Stimulated activated CD4-positive, alpha-beta T cell treated with anti-CD3 and anti-CD28 coated beads, Interleukin-1b, Interleukin-23, amount 100 ng/mL, for 4 hours (primary cell): ENCODE measurements at regions not wholly inside any gene's neighbourhood (a gene's known extent, or its start where the extent isn't known, plus 50 kb on each side); places are given as distances from the start of the nearest gene placed in this dataset.
"Not testable (repeated sequence)": the region's sequence is repeated elsewhere in the genome, so short reads cannot be mapped to it uniquely, and the experiment has no call there.

Experiments
- DNase-seq, 2 donors: peaks; one replicate each; pipeline ENCODE4 v3.0.0-alpha.2; 2020; ENCODE audit warnings: low read depth in 2 of 2

DNA sequence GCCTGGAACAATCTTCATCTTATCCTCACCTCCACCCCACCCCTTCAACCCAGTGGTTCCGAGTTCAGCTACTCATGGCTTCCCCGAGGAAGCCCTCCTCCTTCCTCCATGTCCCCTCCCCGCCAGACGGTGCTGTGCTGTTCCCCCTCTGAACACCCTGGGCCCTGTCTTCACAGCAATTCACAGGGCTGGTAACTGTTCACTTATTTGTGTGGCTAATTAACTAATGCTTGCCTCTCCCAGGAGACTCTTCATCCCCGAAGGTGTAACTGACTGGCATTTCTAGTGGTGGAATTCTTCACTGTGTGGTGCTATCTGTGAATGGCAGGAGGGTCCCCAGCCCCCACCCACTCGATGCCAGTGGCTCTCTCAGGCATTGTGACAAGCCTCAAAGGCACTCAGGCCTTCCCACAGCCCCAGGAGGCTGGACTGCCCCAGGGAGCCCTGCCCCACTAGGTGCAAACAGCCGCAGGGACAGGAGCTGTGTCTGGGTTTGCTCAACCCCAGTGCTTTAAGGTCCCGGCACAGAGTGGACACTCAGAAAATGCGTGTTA, 133.7 kb upstream of the ID2 start:
- DNase-seq: no peak

DNA sequence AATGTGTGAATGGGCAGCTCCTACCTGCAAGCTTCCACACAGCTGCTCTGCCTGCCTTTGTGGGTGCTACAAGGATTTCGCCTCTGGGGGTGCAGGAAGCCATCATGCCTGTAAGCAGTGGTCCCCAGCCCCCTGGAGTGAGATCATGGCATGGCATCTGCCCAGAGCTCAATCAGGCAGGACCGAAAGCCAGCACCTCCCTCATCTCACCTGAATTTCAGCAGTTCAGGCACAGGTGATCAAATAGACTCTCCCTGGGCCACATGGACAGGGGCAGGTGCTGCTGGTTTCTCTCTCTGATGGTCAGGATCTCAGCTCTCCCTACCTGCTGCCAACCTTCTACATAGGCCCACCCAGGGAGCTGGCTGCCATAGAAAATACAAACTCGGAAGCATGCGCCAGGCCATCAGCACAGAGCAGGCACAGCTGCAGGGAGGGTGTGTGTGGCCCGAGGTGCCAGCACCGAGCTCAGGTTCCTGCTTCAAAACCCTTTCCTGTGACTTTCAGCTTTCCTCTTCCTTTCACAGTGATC, 133.2 kb upstream of the ID2 start:
- DNase-seq: no peak

DNA sequence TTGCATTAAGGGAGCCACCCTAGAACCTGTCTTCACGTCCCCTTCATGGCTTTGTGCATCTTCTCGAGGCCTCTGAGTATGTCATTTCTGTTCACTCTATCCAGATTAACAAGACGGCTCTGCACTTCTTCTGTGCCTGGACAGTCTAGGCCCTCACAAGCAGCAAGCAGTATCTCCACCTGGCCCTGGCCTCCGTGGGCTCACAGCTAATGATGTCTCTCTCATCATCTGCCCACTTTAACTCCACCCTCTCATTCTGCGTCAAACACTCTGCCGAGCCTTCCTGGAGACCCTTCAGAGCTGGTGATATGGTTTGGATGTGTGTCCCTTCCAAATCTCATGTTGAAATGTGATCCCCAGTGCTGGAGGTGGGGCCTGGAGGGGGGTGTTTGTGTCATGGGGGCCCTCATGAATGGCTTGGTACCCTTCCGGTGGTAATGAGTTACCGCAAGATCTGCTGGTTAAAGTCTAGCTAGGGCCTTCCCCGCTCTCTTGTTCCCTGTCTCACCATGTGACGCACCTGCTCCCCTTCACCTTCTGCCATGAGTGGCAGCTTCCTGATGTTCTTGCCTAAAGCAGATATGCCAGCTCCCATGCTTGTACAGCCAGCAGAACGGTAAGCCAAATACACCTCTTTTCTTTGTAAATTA, 132.5 kb upstream of the ID2 start:
- DNase-seq: no peak

DNA sequence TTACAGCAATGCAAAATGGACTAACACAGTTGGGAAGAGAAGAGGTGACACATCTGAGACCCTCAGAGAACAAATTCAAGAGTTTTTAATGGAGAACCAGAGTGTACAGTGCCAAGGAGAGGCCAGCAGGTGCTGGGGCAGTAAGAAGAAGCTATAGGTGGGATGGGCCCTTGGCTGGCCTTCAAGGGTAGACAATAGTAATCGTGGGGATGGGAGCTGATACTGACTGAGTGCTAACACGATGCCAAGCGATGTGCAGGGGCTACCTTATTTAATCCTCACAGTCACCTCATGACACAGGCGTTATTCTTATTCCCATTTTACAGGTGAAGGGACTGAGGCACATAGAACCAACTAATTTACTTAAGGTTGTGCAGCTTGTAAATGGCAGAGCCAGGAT, 131.9 kb upstream of the ID2 start:
- no peak for DNase-seq

DNA sequence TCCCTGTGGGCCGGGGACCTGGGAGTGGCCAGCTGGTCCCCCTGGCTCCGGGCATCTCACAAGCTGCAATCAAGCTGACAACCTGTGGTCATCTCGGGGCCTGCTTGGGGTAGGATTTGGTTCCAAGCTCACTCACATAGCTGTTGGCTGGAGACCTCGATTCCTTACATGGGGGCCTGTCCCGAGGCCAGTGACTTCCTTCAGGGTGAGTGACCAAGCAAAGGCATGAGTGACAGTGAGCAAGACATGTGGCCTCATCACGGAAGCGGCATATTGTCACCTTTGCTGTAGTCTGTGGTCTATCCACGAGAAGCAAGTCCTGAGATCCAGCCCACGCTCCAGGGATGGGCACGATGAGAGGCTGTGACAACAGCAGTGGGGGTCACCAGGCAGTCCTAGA, 131.4 kb upstream of the ID2 start:
- no peak for DNase-seq

DNA sequence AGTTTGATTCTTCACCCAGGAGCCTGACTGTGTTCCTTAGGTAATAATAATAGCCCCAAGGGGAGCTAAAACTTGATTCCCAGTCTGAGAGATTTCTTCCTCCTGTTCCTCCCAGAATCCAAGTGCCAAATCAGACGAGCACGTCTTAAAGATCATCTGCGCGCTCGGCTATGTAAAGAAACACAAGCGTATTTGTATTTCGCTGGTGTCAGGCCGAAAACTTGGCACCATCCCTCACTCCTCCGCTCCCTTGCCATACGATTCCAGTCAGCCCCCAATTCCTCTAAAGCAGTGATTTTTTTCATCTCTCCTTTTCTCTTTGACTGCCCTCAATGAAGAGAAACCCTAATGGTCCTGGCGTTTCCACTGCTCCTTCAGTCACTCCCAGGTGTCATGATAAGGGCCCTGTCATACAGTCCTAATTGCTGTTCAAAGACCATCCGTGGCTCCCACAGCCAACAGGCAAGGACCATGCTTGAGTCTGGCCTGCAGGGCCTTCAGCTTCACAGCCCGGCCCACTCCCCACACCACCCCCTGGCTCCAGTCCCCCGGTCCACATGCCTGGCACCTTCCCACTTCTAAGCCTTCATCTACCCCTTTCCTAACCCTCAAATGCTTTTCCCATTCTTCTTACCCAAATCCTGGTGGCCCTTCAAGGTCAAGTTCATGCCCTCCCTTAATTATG, 130.8 kb upstream of the ID2 start:
- DNase-seq: no peak

DNA sequence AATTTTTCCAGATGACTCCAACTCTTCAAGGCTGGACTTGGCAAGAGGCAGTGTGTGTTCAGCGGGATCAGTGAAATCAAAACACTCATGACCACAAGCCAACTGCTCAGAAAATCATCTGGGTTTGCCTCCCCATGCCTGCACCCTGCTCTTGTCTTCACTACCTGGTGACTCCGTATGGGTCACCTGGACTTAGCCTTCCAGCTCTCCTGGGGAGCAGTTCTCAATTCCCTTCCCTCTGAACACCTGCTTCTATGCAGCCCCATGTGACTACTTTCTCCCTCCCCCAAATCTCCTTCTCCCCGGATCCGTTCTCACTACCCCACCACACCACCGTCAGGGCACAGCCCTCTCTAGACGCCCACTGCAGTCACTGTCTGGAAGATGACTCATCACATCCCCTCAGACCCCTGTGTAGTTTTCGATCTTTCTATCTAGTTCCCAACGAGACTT, 130.2 kb upstream of the ID2 start:
- DNase-seq: no peak

DNA sequence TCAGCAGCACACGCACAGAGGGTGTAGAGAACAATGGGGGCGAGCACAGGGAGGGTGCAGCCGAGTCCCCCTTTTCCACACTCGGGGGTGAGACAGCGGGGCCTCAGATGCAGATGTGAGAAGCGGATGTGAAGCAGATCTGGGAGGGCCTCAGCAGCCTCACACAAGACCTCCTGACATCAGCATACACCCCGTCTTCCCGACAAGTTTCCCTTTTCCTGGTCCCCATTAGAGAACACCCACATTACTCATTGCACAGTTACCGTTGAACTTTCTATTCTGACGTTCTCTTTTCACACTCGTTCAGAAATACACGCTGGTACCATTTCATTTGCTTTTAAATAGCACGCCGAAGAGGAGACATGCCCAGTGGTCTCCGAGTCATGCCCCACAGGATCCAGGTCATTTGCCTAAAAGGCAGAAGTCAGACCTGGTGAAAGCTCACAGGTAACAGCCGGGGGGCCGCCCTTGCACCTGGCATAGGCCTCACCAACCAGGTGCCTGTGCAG, 129.5 kb upstream of the ID2 start:
- DNase-seq: no peak

DNA sequence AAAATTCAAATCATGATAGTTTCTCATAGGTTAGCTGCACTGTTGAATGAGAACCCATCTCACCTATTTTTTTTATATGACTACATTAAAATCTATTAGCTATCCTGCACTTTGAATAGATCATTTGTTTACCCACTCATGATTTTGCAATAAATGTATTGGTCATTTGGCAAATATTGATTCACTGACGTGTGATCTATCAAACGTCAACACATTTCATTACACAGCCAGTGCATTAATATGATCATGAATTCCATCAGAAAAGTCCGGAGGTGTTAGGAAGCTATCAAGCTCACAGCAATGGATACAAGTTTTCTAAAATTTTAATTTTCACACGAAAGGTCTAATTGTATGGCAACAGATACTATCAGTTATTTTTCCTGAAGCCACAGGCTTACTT, 128.2 kb upstream of the ID2 start:
- no peak for DNase-seq

DNA sequence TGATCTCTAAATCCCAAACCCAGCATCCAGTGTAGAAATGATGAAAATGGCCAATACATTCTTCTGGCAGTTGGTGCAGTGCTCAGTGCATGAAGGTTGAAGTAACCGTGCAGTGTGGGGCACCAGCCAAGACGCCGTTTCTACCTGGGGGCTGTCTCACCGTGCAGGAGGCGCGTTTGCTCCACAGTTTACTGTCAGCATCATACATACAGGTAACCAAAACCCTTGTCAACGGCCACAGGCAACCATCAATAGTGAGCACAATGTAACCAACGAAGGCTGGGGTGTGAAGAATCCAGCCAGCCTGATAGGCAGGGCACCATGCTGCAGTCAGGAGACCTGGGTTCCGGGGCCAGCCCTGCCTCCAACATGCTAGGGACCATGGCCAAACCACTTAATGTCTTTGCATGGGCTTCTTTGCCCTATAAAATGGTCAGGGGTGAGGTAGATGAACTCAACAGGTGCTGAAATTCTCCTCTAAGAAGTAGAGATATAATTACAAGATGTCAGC, 127.5 kb upstream of the ID2 start:
- no peak for DNase-seq

DNA sequence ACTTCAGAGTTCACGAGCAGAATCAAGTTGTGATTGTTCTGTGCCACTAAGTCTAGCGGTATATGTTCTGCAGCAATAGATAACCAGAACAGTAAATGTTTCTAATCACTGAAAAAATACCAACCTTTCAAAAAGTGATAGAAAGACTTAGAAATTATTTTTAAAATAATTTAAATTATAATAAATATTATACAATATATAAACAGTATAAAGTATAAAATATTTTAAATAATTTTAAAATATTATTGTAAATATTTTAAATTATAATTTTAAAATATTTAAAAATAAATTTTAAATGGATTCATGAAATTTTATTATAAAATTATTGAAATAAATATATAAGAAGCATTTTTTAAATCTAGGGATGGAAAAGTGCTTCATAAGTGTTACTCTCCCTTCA, 126.3 kb upstream of the ID2 start:
- no peak for DNase-seq

DNA sequence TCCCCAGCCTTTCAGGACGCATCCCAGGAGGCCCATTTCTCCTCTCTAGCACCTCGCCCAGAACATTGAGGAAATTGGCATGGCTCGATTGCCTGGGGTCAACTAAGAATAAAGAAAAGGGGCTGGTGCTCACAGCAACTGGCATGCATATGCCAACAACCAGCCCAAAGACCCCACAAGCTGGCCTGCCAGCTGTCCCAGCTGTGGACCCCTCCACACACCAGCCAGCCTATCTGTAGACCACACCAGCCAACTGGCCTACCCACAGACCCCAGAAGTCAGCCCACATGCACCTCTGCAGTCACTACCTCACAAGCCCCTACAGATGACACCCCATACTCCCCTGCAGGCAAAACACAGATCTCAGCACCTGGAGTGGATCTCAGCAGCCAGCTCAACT, 123.8 kb upstream of the ID2 start:
- no peak for DNase-seq

DNA sequence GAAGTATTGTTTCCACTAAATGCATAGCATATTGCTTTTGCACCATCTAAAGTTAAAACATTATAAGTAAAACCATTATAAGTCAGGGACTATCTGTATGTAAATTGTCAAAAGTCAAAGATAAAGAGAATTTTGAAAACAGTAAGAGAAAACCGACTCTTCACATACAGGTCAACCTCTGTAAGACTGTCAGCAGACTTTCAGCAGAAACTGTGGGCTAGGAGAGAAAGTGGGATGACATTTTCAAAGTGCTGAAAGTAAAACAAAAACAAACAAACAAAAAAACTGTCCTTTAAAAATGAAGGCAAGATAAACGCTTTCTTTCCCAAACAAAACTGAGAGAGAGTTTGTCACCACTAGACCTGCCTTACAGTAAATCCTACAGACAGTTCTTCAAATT, 122.9 kb upstream of the ID2 start:
- DNase-seq: no peak

DNA sequence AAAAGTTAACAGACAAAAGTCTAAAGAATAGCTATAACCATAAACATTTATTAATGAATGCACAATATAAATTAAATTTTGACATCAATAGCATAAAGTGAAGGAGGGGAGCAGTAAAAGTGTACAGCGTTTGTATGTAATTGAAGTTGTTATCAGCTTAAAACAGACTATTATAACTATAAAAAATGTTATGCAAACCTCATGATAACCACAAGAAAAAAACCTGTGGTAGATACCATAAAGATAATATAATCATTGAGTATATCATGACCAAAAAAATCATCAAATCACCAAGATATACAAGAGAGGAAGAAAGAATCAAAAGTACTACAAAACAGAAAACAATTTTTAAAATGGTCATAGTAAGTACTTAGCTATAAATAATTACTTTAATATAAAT, 122.1 kb upstream of the ID2 start:
- DNase-seq: no peak

DNA sequence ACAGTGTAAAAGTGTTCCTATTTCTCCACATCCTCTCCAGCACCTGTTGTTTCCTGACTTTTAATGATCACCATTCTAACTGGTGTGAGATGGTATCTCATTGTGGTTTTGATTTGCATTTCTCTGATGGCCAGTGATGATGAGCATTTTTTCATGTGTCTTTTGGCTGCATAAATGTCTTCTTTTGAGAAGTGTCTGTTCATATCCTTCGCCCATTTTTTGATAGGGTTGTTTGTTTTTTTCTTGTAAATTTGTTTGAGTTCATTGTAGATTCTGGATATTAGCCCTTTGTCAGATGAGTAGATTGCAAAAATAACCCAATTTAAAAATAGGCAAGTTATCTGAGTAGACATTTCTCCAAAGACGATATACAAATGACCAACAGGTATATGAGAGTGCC, 120.2 kb upstream of the ID2 start:
- not testable (repeated sequence) for DNase-seq

DNA sequence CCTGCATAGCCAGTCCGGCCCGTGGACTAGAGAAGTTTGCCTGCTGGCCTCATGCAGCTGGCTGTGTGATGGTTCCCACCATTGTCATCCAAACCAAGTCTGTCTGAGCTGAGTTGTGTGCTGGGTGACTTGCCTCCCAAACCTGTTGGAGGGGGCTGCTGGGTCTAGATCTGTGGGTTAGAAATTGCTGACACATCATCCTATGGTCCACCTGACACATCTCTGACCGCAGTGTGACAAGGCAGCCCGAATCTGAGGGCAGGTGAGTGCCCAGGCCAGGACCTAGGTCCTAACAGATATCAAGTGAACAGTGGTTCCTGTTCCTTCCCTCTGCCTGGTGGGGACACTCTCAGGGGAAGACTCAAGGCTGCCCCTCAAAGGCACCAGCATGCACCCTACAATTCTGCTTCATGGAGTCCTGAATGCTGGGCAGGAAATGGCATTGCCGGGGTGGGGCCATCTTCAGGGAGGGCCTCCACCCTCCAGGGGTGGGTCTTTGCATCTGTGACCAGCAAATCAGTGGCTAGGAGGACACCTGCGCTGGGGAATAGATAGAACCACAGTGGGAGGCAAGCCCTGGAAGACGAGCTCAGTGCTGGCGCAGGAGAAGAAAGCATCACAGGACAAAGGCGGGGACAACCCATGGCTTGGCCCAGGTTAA, 117.9 kb upstream of the ID2 start:
- DNase-seq: no peak

DNA sequence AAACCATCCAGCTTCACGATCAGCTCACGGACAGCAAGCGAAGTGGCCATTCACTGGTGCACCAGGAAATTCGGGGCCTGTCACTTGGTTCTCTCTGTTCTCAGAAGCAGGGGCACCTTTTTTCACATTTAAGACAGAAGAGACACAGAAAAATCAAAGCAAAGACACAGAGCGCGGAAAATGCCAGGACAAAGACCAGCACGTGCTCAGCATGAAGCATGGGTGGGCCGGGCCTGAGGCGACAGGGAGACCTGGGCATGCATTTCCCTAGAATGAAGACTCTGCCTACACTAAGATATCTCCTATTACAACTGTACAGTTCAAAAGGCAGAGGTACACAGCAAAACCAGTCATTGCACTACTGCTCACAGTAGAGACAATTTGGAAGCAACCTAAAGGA, 117.4 kb upstream of the ID2 start:
- DNase-seq: no peak

DNA sequence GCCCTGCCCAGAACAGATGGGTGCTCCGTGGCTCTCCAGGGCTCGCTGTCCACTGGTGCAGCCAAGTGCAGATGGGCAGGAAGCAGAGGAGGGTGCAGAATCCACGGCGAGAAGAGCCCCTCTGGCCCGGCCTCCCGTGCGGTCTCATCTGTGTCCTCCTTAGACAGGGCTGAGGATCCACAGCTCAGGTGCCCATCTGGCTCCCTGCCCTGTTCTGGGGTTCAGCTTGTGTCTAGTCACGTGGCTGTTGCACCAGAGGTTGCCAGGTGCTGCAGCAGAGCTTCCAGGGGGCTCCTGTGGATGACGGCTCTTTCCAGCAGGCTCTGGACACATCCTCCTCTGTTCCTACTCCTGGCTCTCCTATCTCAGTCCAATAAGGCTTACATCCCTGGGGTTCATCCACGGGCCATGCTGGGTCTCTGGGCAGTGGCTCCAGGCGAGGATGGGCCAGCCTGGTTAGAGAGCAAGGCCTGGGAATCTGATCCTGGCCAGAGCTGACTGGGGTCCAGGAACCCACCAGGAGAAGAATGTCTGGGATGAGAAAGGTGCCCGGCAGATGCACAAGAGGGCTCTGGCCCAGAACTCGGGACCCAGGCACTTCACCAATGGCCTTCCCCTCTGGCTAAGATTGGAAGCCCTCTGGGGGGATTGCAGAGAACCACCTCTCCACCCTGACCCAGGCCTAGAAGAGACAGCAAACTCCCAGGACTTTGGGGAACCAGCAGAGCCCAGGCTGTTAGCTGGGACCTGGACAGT, 116.3 kb upstream of the ID2 start:
- no peak for DNase-seq

DNA sequence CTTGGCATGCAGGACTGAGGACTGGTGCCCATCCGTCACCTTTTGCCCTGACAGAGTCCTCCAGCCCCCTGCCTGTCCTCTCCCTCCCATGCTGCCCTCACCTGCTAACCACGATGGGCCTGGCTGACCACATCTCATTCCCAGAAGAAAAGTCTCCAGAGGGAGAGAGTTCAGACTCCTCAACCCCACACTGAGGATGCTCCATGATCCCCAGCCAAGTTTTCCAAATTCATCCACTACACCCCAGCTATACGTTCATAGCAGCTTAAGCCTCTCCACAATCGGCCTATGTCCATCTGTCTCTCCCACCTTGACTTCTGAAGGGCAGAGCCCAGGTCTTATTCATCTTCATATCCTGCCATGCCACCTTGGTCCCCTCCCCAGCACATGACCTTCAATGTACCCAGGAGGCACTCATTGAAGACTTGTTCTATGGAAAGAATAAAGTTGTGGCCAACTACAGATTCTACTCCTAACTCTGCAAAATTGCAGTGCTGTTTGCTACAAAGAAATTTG, 115.6 kb upstream of the ID2 start:
- no peak for DNase-seq

DNA sequence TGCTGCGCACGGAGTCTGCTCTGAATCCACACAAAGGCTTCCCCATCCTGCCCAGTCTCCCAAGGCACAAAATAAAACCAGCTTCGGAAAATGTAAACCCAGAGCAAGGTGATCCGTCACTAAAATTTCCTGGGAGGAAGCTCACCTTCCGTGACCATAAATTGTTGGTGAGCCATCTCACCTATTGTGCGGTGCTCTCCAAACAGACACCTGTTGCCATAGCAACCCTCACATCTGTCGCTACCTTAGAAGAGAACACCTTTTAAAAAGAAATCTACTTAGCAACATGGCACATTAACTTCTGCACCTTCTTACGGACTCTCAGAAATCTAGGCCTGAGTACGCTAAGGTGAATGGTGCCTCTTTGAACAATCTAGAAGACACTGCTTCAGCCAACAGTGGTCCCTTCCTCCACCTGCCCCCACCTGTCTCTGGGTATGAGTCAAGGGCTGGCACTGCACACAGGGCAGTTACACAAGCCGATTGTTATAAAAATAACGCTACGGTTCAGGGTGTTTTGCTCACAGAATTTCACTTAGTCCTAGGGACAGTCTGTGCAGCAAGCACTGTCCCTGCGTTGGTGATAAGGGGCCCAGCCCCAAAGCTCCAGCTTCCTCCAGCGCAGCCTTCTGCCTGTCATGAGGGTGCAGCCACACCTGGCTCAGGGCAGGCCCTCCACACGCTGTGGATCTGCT, 114.9 kb upstream of the ID2 start:
- no peak for DNase-seq
